H1 (cell line): ENCODE measurements at regions not wholly inside any gene's neighbourhood (a gene's known extent, or its start where the extent isn't known, plus 50 kb on each side); places are given as distances from the start of the nearest gene placed in this dataset.

Experiments
- CEBPB ChIP-seq: IDR thresholded peaks from 2 replicates; pipeline ENCODE4 v1.6.1; 2012; ENCODE audit warnings: low read depth, low read length
- CHD1 ChIP-seq: IDR thresholded peaks from 2 replicates; pipeline ENCODE4 v1.6.1; 2012; ENCODE audit warnings: low read depth, low read length, improper control_type of control experiment
- CHD2 ChIP-seq: IDR thresholded peaks from 2 replicates; pipeline ENCODE4 v1.6.1; 2012; ENCODE audit warnings: low read length, improper control_type of control experiment
- CTCF ChIP-seq, 3 experiments: IDR thresholded peaks; 1 replicate in 2 of 3; 2 replicates in 1 of 3; pipeline versions ENCODE4 v1.5.1 to v1.6.1; 2011; ENCODE audit warnings: low read length in 3 of 3, mild to moderate bottlenecking in 3 of 3, inconsistent platforms in 2 of 3, low read depth in 1 of 3, moderate library complexity in 1 of 3; ENCODE audit not compliant: insufficient read depth in 1 of 3; ENCODE audit errors: control extremely low read depth in 1 of 3
- EZH2 ChIP-seq: fragments of 200-600 bp; sonication (generic); IDR thresholded peaks from 2 replicates; pipeline ENCODE4 v1.7.1; 2012; ENCODE audit warnings: low read depth, mild to moderate bottlenecking, moderate library complexity, low read length, inconsistent platforms; ENCODE audit not compliant: severe bottlenecking
- JUND ChIP-seq: IDR thresholded peaks from 2 replicates; pipeline ENCODE4 v1.6.1; 2011; ENCODE audit warnings: mild to moderate bottlenecking, improper control_type of control experiment, low read length
- POLR2AphosphoS5 ChIP-seq: IDR thresholded peaks from 2 replicates; pipeline ENCODE4 v1.6.1; 2011; ENCODE audit warnings: low read depth, low read length
- SIN3A ChIP-seq, 2 experiments: IDR thresholded peaks in 1 of 2; conservative IDR thresholded peaks in 1 of 2; 2 replicates each; pipeline ENCODE4 v1.6.1; 2011 to 2012; ENCODE audit warnings: low read length in 2 of 2, improper control_type of control experiment in 1 of 2, low read depth in 1 of 2, mild to moderate bottlenecking in 1 of 2
- SUZ12 ChIP-seq: fragments of 200-600 bp; sonication (generic); IDR thresholded peaks from 2 replicates; pipeline ENCODE4 v1.6.1; 2012; ENCODE audit warnings: mild to moderate bottlenecking, inconsistent platforms, low read length, moderate library complexity, mixed read lengths
- TBP ChIP-seq: IDR thresholded peaks from 2 replicates; pipeline ENCODE4 v1.6.1; 2011; ENCODE audit warnings: low read depth, low read length, improper control_type of control experiment
- TF ChIP-seq, protein P1 (sequence below): IDR thresholded peaks from 2 replicates; pipeline ENCODE4 v1.6.1; 2012; ENCODE audit warnings: inconsistent platforms

DNA sequence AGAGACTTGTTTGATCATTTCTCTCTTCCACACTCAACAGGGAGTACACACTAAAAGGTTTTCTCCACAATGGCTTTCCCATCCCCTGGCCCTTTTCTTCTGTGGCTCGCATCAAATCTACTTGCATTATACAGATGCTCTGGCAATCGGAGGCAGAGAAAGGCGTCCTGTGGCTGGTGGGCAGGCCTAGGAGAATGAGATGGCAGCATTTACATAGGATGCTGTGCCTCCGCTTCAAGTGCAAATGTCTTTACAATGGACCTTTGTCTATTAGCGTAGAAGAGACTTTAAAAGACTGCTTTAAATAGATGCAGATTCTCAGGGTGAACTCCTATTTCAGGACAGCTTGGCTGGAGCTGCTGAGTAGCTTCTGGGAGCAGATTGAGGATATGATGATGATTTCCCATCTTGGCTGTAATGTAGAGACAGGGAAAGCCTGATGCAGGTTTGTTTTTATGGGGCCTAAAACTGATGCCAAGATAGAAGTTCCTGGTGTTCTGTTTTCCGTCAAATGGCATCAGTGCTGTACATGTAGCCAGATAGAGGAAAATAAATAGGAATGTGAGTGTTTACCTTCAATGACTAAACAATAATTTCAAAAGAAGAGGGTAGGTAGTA is 423.4 kb downstream of the RND3 start:
- TF ChIP-seq CEBPB (no peak), SIN3A (conservative IDR thresholded peaks at IDR 0.05 in 1 of 2, IDR thresholded peaks at IDR 0.05 in 1 of 2; ENCODE audit: low read depth in 1 of 2, low read length in 2 of 2) (no peak), CTCF (IDR thresholded peaks at IDR 0.05; ENCODE audit: control extremely low read depth in 1 of 3, insufficient read depth in 1 of 3, low read depth in 1 of 3, low read length in 3 of 3) (no peak), SUZ12 (no peak), EZH2 (no peak), JUND (no peak), TBP (no peak), CHD2 (no peak), CHD1 (no peak), POLR2AphosphoS5 (no peak)
- TF ChIP-seq, protein P1, sequence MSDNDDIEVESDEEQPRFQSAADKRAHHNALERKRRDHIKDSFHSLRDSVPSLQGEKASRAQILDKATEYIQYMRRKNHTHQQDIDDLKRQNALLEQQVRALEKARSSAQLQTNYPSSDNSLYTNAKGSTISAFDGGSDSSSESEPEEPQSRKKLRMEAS = no peak
